LNCaP clone FGC (cell line): ENCODE measurements at regions not wholly inside any gene's neighbourhood (a gene's known extent, or its start where the extent isn't known, plus 50 kb on each side); places are given as distances from the start of the nearest gene placed in this dataset.

Source experiments
- DNase-seq: peaks from one replicate; pipeline ENCODE4 v3.0.0-alpha.2; 2011; ENCODE audit warnings: low read depth
- H3K4me3 ChIP-seq: 2 replicates; pipeline ENCODE4 v1.5.1; 2011; ENCODE audit warnings: mild to moderate bottlenecking, low read depth, low read length, control low read depth
- CTCF ChIP-seq: IDR thresholded peaks from 2 replicates; pipeline ENCODE4 v1.5.1; 2012; ENCODE audit warnings: mild to moderate bottlenecking; ENCODE audit not compliant: control insufficient read depth, insufficient read depth; ENCODE audit errors: extremely low read depth

GRCh38 chr6:24995270-24995669, 59.5 kb upstream of the RIPOR2 start:
- H3K4me3 ChIP-seq = no peak overlapping the region
- DNase-seq = no peak
- no peak for TF ChIP-seq CTCF

- DNase-seq = no peak
- no peak overlapping the region for H3K4me3 ChIP-seq
- TF ChIP-seq CTCF = no peak
These were observed 60.6 kb upstream of the RIPOR2 start for GRCh38 chr6:24996269-24996836.

- TF ChIP-seq CTCF = no peak
- no peak for DNase-seq
- H3K4me3 ChIP-seq = no peak overlapping the region
These were observed 61.5 kb upstream of the RIPOR2 start for GRCh38 chr6:24997231-24997630.

GRCh38 chr6:24997905-24998304, 62.1 kb upstream of the RIPOR2 start:
- no peak overlapping the region for H3K4me3 ChIP-seq
- no peak for DNase-seq
- TF ChIP-seq CTCF = no peak

- no peak overlapping the region for H3K4me3 ChIP-seq
- no peak for DNase-seq
- TF ChIP-seq CTCF = no peak
These were observed 66.7 kb upstream of the RIPOR2 start for GRCh38 chr6:25002326-25003091.

- no peak for DNase-seq
- H3K4me3 ChIP-seq = no peak overlapping the region
- TF ChIP-seq CTCF = no peak
These were observed 68.6 kb upstream of the RIPOR2 start for GRCh38 chr6:25004357-25004756.

GRCh38 chr6:25005010-25005409, 69.2 kb upstream of the RIPOR2 start:
- no peak for DNase-seq
- no peak for TF ChIP-seq CTCF
- H3K4me3 ChIP-seq = no peak overlapping the region
